ENCODE measurements at regions not wholly inside any gene's neighbourhood (a gene's known extent, or its start where the extent isn't known, plus 50 kb on each side); places are given as distances from the start of the nearest gene placed in this dataset.

DNA sequence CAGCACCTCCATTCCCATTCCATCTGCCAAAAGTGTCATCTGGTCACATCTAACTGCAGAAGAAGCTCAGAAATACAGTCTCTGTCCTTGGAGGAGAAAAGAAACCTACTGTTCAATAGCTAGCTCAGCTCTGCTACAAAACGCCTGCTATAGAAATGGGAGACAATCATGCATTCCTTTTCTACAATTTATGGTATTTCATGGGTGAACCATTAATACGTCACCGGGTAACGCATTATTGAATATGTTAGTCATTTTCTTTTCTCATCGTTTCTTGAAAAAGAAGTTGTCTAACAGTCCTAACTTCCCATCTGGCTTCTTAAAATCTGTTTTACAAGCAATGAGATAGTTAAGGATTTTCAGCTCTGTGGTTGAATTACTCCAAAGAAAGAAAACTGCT, 496.7 kb upstream of the RBFOX1 start:
- TF ChIP-seq EZH2phosphoT487 (IDR thresholded peaks at IDR 0.05; ENCODE audit: borderline replicate concordance, low read length) (no peak), EZH2 (IDR thresholded peaks at IDR 0.05; ENCODE audit: low read length, unreplicated experiment) (no peak)
- TF ChIP-seq, protein P1, sequence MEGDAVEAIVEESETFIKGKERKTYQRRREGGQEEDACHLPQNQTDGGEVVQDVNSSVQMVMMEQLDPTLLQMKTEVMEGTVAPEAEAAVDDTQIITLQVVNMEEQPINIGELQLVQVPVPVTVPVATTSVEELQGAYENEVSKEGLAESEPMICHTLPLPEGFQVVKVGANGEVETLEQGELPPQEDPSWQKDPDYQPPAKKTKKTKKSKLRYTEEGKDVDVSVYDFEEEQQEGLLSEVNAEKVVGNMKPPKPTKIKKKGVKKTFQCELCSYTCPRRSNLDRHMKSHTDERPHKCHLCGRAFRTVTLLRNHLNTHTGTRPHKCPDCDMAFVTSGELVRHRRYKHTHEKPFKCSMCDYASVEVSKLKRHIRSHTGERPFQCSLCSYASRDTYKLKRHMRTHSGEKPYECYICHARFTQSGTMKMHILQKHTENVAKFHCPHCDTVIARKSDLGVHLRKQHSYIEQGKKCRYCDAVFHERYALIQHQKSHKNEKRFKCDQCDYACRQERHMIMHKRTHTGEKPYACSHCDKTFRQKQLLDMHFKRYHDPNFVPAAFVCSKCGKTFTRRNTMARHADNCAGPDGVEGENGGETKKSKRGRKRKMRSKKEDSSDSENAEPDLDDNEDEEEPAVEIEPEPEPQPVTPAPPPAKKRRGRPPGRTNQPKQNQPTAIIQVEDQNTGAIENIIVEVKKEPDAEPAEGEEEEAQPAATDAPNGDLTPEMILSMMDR (conservative IDR thresholded peaks at IDR 0.05; ENCODE audit: low read depth, low read length), result no peak
